ENCODE measurements at regions not wholly inside any gene's neighbourhood (a gene's known extent, or its start where the extent isn't known, plus 50 kb on each side); places are given as distances from the start of the nearest gene placed in this dataset.
"Not testable (repeated sequence)": the region's sequence is repeated elsewhere in the genome, so short reads cannot be mapped to it uniquely, and the experiment has no call there.

DNA sequence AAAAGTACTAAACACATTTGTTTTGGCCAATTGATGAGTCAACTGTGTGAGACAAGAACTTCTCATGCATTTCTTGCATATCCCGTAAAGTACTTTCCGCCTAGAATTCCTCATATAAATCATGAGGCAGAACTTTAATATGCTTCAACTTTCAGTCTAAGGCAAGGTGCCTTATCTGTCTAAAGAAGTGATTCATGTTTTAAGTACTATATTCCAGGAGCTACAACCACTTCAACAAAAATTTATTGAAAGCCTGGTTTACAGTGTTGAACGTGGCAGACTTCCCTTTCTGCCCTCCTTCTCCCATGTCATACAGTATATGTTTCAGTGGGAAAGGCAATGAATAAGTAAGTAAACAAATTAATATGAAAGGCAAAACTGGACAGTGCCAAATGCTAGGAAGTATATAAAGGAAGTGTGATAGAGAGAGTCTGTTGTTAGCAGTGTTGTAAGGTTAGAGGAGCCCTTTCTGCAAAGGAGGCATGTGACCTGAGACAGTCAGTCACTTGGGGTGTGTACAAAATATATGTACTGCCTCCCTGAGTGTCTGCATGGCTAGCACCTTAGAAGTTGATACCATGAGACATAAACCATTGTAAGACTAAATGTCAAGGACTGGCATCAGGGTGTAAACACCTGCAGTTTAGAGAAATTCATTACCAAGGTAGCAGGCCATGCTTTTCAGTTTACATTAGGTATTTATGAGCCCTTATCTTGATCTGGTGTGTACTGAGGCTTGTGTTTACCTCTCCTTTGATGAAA, 362.2 kb downstream of the SRGAP2C start:
- Histone ChIP-seq H3K27me3 (no peaks in the 10 kb centered on the region), H3K4me1 (peaks cover 0 to 5% (median 0%) of the 10 kb centered on the region in 12 donors), H3K27ac (no peak overlapping the region), H3K9me3 (no peaks in the 10 kb centered on the region), H3K4me3 (no peak overlapping the region), H3K36me3 (no peaks in the 10 kb centered on the region)
- TF ChIP-seq POLR2A (IDR thresholded peaks at IDR 0.05) = no peak
- TF ChIP-seq, protein P1, sequence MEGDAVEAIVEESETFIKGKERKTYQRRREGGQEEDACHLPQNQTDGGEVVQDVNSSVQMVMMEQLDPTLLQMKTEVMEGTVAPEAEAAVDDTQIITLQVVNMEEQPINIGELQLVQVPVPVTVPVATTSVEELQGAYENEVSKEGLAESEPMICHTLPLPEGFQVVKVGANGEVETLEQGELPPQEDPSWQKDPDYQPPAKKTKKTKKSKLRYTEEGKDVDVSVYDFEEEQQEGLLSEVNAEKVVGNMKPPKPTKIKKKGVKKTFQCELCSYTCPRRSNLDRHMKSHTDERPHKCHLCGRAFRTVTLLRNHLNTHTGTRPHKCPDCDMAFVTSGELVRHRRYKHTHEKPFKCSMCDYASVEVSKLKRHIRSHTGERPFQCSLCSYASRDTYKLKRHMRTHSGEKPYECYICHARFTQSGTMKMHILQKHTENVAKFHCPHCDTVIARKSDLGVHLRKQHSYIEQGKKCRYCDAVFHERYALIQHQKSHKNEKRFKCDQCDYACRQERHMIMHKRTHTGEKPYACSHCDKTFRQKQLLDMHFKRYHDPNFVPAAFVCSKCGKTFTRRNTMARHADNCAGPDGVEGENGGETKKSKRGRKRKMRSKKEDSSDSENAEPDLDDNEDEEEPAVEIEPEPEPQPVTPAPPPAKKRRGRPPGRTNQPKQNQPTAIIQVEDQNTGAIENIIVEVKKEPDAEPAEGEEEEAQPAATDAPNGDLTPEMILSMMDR (IDR thresholded peaks at IDR 0.05) = no peak
- WGBS, 4 donors = 77 to 89% (median 83%) methylated on average over 3 of the region's 3 CpGs
- DNase-seq (no peak), ATAC-seq (no peak)
- intact Hi-C loops (cut with DNase I) = no loop called here

DNA sequence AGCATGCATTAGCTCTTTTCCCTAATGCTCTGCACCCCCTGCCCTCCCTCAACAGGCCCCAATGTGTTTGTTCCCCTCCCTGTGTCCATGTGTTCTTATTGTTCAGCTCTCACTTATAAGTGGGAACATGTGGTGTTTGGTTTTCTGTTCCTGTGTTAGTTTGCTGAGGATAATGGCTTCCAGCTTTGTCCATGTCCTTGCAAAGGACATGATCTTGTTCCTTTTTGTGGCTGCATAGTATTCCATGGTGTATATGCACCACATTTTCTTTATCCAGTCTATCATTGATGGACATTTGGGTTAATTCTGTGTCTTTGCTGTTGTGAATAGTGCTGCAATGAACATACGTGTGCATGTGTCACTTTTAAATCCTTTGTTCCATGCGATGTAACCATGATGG, 363.0 kb downstream of the SRGAP2C start:
- 92 to 96% (median 93%) methylated on average over 2 of the region's 2 CpGs for WGBS, 4 donors
- H3K36me3 ChIP-seq; intact Hi-C loops (cut with DNase I); H3K27me3 ChIP-seq; H3K4me3 ChIP-seq; H3K4me1 ChIP-seq; ATAC-seq; H3K9me3 ChIP-seq; H3K27ac ChIP-seq; DNase-seq: not testable (repeated sequence)

DNA sequence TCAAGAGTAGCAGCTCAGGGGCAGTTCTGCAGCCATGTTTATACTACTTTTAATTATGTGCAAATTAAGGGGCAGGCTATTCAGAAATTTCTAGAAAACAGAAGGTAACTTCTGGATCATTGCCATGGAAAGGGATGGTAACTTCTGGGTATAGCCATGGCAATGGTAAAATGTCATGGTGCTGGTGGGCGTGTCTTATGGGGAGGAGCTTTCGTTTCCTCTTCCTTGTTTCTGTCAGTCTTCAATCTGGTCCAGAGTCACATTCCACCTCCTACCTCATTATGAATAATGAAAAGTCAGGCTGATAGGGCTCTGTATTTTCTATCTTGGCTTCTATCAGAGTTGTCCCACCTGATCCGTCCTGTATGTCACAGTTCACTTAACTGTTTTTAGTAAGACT, 366.0 kb downstream of the SRGAP2C start:
- 80 to 91% (median 88%) methylated on average over 3 of the region's 3 CpGs for WGBS, 4 donors
- H3K27ac ChIP-seq, H3K4me1 ChIP-seq, H3K4me3 ChIP-seq, DNase-seq, ATAC-seq, H3K27me3 ChIP-seq, H3K9me3 ChIP-seq, H3K36me3 ChIP-seq: not testable (repeated sequence)
- intact Hi-C loops (cut with DNase I) = loop anchor here in 2 of 10 donors (10.0 kb wide), 2 partner anchors 46 to 56 kb away; no protein-coding TSS in a partner anchor

- H3K27ac ChIP-seq, H3K9me3 ChIP-seq, H3K36me3 ChIP-seq, H3K27me3 ChIP-seq, ATAC-seq, H3K4me3 ChIP-seq, DNase-seq, H3K4me1 ChIP-seq: not testable (repeated sequence)
- 73 to 78% (median 75%) methylated on average over 2 of the region's 2 CpGs for WGBS, 4 donors
- intact Hi-C loops (cut with DNase I) = loop anchor here in 2 of 10 donors (10.0 kb wide), 2 partner anchors 47 to 57 kb away; no protein-coding TSS in a partner anchor
Observed at GRCh38 chr1:121551491-121551890, 366.7 kb downstream of the SRGAP2C start.

DNA sequence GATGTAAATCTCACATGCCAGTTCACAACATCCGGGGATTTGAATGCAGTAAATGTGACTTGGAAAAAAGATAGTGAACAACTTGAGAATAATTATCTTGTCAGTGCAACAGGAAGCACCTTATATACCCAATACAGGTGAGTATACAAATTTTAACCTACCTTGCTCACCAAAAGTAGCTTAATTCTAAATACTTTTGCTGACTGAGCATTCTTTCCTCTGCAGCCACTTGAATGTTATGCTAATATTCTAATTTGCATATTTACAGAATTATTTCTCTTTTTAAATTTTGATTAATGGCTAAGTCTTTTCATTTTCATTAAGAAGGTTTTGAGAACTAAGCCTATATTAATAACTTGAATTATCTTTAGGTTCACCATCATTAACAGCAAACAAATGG, 371.8 kb downstream of the SRGAP2C start:
- not testable (repeated sequence) for ATAC-seq, H3K27me3 ChIP-seq, H3K36me3 ChIP-seq, H3K9me3 ChIP-seq, H3K4me1 ChIP-seq, H3K27ac ChIP-seq, DNase-seq, H3K4me3 ChIP-seq
- intact Hi-C loops (cut with DNase I) = loop anchor here in 2 of 10 donors (10.0 kb wide), 2 partner anchors 52 to 62 kb away; no protein-coding TSS in a partner anchor
- 76 to 89% (median 86%) methylated on average over 1 of the region's 1 CpG for WGBS, 4 donors

DNA sequence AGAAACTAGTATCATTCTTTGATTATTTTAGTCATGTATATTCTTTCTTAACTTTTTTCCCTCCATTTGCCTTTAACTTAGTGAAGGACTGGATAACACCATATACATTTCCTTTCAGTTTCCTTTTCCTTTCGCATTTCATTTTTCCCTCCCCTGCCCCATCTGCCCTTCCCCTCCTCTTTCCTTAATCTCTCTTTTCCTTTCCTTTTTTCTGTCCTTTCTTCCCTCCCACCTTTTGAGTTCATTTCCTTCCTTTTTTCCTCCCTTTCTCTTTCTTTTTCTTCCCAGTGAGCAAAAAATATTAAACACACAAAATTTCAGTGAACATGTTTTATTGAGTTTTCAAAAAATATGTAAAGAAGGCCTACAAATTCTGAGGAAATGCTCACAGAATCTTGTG, 373.3 kb downstream of the SRGAP2C start:
- H3K36me3 ChIP-seq, H3K27me3 ChIP-seq, H3K4me3 ChIP-seq, ATAC-seq, H3K9me3 ChIP-seq, H3K4me1 ChIP-seq, DNase-seq: not testable (repeated sequence)
- intact Hi-C loops (cut with DNase I) = loop anchor here in 2 of 10 donors (10.0 kb wide), 2 partner anchors 53 to 63 kb away; no protein-coding TSS in a partner anchor
- 73 to 84% (median 75%) methylated on average over 1 of the region's 1 CpG for WGBS, 4 donors
- peak overlapping the region in 2 of 12 donors; percentile 13 to 59 for H3K27ac ChIP-seq
